Stimulated activated CD4-positive, alpha-beta T cell treated with anti-CD3 and anti-CD28 coated beads, Interleukin-15, amount 100 ng/mL, for 24 hours (primary cell): ENCODE measurements at regions not wholly inside any gene's neighbourhood (a gene's known extent, or its start where the extent isn't known, plus 50 kb on each side); places are given as distances from the start of the nearest gene placed in this dataset.

Experiments
- DNase-seq: peaks from one replicate; pipeline ENCODE4 v3.0.0-alpha.2; 2020

DNA sequence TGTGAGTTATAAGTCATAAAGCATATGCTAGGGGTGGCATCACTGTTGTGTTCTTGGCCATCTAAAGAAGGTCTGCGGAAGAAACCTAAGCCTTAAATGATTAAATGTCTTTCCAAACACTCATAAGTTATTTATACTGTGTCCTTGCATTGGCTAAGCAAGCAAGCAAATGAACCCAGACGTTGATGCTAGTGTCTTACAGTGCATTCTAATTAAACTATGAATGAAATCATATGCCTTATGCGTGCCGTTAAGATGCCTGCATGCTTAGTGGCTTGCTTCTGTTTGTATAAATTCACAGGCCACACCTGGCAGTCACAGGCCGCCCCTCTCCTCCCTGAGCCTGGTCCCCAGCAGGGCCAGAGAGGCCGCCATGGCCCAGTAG is 49.9 kb downstream of the RIN2 start:
- DNase-seq, result no peak

DNA sequence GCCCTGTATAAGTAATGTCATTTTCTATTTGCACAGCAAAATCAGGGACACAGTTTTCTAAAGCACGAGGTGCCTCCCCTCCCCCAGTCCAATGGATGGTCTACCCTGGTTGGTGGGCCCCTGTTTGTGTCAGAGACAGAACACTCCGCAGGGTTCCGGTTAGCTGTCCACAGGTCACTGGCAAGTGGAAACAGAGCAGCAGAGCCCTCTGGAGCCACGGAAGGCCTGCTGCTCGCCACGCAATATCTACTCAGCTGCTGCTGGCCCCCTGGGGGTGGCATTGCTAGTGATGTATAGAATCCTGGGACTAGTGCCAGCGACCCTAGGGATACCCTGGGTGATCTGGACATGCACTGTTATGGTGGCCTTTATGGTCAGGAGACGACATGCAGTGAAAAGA is 50.4 kb downstream of the RIN2 start:
- DNase-seq, result no peak

GRCh38 chr20:19809505-19809904 is 51.4 kb downstream of the RIN2 start:
- no peak for DNase-seq

- no peak for DNase-seq
These were observed 53.2 kb downstream of the RIN2 start for GRCh38 chr20:19811231-19811630.

DNA sequence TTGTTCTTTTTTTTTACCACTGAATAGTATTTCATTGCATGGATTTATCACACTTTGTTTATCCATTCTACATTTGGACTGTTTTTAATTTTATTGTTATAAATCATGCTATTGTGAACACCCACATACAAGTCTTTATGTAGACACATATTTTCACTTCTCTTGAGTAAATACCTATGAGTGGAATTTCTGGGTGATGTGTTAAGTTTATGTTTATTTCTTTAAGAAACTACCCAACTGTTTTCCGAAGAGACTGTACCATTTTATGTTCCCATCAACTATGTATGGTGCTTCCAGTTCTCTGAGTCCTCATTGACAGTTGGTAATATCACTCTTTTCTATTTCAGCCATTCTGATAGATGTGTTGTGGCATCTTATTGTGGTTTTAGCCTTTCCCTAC is 54.0 kb downstream of the RIN2 start:
- no peak for DNase-seq

DNA sequence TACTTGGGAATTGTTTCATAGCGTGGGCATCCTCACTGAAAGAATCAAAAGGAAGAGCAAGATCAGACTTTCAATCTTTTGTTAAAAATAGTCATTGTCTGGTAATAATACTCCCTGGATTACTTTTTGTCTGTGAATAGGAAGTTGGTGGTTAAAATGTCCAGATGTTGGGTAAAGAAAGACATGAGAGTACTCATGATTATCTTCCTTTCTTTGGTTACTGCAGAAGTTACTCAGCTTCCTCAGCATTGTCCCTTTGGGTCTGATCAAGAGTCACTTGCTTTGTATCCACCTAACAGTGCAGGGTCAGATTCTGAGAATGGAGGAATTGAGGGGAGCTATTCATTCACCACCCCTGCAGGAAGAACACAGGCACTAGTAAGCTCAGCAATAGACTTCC is 54.6 kb downstream of the RIN2 start:
- no peak for DNase-seq

DNA sequence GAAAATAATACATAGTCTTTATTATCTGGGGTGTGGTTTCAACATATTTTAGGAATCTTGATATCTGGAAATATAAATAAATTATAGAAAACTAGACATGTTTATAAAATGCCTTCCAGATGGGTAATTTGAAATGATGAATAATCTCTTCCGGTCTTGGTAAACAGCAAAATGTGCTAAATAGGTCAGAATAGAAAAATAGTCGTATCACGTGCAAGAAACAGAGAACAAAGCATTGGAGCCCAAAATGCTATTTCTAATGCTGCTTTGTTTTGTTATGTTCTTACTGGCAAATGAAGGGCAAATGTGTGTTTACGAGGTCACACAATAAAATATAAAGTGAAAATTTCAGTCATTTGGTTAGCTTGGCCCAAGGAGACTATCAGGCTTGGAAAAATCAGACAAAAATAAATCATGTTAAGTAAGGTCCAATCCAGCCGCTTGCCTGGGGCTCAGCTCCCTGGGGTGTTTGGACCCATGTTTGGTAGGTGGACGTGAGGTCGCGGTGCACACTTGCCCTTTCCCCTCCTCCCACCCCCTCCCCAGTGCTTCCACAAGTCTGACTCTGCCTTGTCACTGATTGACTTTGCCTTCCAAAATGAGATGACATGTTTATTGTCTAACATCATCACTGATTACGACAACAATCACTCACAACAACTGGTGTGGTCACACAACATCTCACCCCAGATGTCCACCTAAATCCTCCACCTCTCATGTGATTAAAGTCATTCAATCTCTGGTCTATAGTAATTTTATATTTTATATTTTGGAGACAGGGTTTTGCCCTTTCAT is 56.0 kb downstream of the RIN2 start:
- no peak for DNase-seq

DNA sequence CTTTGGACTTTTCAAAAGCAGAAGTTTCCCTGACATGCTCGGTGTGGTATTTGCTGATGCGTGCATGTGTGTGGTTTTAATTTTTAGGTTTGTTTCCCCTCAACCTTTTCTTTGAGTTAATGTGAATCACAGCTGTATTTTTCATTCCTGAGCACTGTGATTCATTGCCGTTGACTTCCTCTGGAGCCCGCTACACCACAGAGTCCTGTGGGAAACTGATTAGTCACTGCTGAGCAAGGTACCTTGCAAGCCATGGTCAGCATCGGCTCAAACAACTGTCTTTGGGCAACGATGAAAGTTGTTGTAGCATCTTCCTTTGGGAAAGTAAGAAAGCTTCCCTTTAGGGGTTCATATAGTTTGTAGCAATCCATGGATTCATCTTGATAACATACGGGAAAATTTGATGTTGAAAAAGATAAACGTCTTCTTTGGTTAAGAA is 57.5 kb downstream of the RIN2 start:
- DNase-seq, result peak; percentile 16

- no peak for DNase-seq
These were observed 58.3 kb downstream of the RIN2 start for GRCh38 chr20:19816386-19816785.

GRCh38 chr20:19817017-19817416 is 59.0 kb downstream of the RIN2 start:
- DNase-seq, result no peak

- no peak for DNase-seq
These were observed 61.1 kb downstream of the RIN2 start for GRCh38 chr20:19819149-19819548.

GRCh38 chr20:19820555-19821211 is 62.6 kb downstream of the RIN2 start:
- DNase-seq, result no peak

DNA sequence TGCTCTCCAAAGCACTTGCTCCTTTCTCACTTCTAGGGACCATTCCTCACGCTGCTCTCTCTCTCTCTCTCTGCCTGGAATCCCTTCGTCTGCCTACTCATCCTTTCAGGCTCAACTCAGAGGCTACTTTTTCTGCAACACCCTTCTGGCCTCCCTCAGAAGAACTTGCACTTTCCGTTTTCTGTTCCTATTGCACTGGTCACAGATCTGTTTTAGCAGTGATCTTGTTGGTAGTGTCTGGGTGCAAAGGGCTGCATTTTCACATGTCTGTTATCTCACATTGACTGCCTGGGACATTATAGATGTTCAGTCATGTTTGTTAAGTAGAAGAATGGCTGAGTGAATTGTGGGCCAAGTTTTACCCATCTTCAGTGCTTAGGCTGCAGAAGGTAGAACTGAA is 63.5 kb downstream of the RIN2 start:
- no peak for DNase-seq

- DNase-seq, result no peak
These were observed 65.2 kb downstream of the RIN2 start for GRCh38 chr20:19823216-19823615.

DNA sequence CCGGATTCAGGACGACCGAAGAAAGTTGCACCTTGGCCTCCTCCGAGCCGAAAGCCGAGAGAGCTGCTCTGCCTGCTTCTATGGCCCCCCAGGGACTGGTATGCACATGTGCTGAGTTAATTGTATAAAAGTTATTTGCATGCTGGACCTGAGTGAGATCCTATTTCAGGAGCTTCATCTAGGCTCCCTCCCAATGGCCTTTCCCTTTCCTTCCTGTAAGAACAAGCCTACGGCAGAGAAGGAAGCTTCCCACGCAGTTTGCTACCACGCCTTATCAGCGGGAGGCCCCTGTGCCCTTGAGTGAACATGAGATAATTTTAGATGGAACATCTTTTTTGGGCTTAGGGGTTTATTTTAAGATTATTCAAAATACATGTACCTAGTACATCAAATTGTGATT is 65.9 kb downstream of the RIN2 start:
- no peak for DNase-seq

GRCh38 chr20:19824861-19825260 is 66.8 kb downstream of the RIN2 start:
- no peak for DNase-seq

DNA sequence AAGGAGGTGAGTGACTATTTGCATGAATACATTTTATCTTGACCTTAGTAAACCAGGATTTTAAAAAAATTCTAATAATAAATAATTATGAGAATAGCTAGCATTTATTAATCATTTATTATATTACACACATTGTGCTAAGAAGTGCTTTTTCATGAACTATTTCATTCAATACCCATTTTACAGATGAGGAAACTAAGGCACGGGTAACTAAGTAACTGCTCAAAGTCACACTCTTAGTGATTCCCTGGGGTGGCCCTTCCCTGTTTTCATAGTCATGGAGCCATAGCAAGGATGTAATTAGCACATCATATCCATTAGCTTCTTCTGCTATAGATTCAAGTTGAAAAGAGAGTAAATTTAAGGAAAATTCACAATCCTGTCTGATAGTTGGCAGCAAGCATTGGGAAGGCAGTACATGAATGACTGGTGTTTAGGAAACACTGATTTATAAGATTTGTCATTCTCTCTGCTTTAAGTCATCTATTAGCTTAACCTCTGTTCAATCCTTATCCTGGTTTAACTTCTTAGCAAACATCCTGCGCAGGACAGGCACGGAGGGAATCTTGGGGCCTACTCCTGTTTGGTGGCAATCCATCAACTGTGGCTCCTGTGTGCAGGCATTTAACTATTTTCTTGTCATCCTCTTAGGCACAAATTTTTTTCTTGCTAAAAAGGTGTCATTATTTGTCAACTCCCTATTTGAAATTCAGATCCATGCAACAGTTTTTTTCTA is 68.3 kb downstream of the RIN2 start:
- no peak for DNase-seq

DNA sequence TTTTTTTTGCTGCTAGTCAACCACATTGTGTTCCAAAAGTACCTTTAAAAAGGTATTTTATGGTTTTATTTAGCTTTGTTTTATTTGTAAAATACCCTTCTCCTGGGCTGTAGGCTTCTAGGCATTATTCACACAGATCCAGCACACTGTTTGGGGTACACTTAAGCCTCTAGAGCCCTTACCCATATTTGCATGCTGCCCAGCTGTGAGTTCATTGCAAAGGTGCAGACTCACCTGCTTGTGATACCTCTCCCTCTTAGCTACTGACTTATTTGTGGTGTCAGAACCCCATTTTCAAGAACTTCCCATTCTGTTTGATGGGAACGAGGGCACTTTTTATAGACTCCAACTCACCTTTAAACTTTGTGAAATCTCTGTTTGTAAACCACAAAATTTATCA is 69.8 kb downstream of the RIN2 start:
- no peak for DNase-seq

GRCh38 chr20:19828232-19828631 is 70.2 kb downstream of the RIN2 start:
- DNase-seq, result peak; percentile 48

DNA sequence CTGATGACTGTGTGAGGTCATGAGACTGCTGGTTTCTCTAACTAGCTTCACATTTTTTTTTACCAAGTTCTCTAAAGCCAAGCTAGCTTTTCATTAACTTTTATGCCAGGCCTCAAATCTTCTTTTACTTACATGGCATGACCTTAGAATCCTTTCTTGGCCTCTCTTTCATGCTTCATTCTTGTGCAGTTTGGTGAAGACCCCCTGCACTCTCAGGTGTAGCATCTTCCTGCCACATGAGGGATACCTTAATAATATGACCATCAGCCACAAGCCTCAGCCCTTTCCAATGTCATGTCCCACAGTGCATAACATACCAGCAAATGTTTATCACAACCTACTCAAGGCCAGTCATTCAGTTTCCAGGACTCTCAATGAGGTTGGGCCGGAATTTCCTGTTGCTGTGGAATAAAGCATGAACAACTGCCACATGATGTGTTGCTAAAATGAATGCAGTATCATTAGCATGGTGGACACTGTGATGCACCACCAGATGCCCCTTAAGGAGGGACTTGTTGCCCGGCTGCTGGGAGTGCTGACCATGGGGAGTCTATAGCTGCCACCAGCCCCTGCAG is 72.2 kb downstream of the RIN2 start:
- DNase-seq, result no peak

DNA sequence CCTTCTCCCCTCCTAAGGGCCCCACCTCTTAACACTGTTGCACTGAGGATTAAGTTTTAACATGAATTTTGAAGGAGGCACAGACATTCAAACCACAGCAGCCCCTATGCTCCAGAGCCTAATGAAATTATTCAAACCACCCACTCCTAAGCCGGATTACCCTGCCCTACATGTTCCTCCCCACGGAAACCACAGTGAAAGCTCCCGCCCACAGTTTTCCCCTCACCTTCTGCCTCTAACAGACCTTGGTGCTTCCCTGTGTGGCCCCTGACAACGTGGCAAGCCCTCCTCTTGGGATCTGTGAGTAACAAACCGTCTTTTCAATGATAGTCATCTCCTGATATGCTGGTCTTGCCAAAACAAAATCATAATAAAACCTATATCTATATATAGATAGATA is 74.8 kb downstream of the RIN2 start:
- peak; percentile 66 for DNase-seq

- no peak for DNase-seq
These were observed 75.3 kb downstream of the RIN2 start for GRCh38 chr20:19833395-19833794.

GRCh38 chr20:19834287-19834686 is 76.2 kb downstream of the RIN2 start:
- no peak for DNase-seq

DNA sequence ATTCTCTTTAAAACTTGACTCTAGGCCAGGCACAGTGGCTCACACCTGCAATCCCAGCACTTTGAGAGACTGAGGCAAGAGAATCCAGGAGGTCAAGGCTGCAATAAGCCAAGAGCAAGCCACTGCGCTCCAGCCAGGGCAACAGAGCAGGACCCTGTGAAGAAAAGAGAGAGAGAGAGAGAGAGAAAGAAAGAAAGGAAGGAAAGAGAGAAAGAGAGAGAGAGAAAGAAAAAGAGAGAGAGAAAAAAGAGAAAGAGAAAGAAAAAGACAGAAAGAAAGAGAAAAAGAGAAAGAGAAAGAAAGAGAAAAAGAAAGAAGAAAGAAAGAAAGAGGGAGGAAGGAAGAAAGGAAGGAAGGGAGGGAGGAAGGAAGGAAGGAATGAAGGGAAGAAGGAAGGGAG is 76.7 kb downstream of the RIN2 start:
- no peak for DNase-seq
